CD14-positive monocyte (primary cell): ENCODE measurements at regions not wholly inside any gene's neighbourhood (a gene's known extent, or its start where the extent isn't known, plus 50 kb on each side); places are given as distances from the start of the nearest gene placed in this dataset.

Experiments
- DNase-seq, 3 donors: peaks; one replicate each; pipeline ENCODE4 v3.0.0-alpha.2; 2011 to 2022
- H2AFZ ChIP-seq: 2 replicates; pipeline ENCODE4 v1.6.0; 2012; ENCODE audit warnings: mild to moderate bottlenecking, low read depth, low read length, inconsistent platforms; ENCODE audit not compliant: insufficient read depth, poor library complexity, severe bottlenecking
- H3K27ac ChIP-seq, 2 donors: 1 replicate in 1 of 2; 2 replicates in 1 of 2; pipeline ENCODE4 v1.5.1; 2012 to 2013; ENCODE audit warnings: low read length in 2 of 2, control low read depth in 1 of 2, inconsistent platforms in 1 of 2, low read depth in 1 of 2, mild to moderate bottlenecking in 1 of 2
- H3K27me3 ChIP-seq, 2 donors: one replicate each; pipeline versions ENCODE4 v1.6.0 to v1.6.1; 2011 to 2013; ENCODE audit warnings: low read length in 2 of 2; ENCODE audit not compliant: control insufficient read depth in 2 of 2, insufficient read depth in 2 of 2
- H3K36me3 ChIP-seq, 2 donors: replicated peaks in 1 of 2; 1 replicate in 1 of 2; 2 replicates in 1 of 2; pipeline versions ENCODE4 v1.5.1 to v1.6.1; 2012 to 2013; ENCODE audit warnings: low read length in 2 of 2, control low read depth in 1 of 2, inconsistent platforms in 1 of 2, mild to moderate bottlenecking in 1 of 2; ENCODE audit not compliant: insufficient read depth in 2 of 2, control insufficient read depth in 1 of 2
- H3K4me1 ChIP-seq, 2 donors: 1 replicate in 1 of 2; 2 replicates in 1 of 2; pipeline versions ENCODE4 v1.5.1 to v1.6.1; 2012 to 2013; ENCODE audit warnings: low read length in 2 of 2, control low read depth in 1 of 2, inconsistent platforms in 1 of 2, mild to moderate bottlenecking in 1 of 2, moderate library complexity in 1 of 2; ENCODE audit not compliant: insufficient read depth in 2 of 2, control insufficient read depth in 1 of 2
- H3K4me2 ChIP-seq: replicated peaks from 2 replicates; pipeline ENCODE3; 2012; ENCODE audit warnings: low read length, moderate library complexity, mild to moderate bottlenecking; ENCODE audit not compliant: poor library complexity, severe bottlenecking; ENCODE audit errors: extremely low read depth
- H3K4me3 ChIP-seq, 3 experiments: fragments of 200-600 bp in 1 of 3; sonication (generic) in 1 of 3; replicated peaks in 1 of 3; 1 replicate in 2 of 3; 2 replicates in 1 of 3; pipeline ENCODE4 v1.5.1; 2011 to 2013; ENCODE audit warnings: low read length in 3 of 3, mild to moderate bottlenecking in 3 of 3, control low read depth in 2 of 3, low read depth in 2 of 3, inconsistent platforms in 1 of 3, moderate library complexity in 1 of 3
- H3K79me2 ChIP-seq: 2 replicates; pipeline ENCODE4 v1.6.0; 2012; ENCODE audit warnings: mild to moderate bottlenecking, control low read depth, inconsistent platforms, low read length, moderate library complexity; ENCODE audit not compliant: insufficient read depth
- H3K9ac ChIP-seq: 2 replicates; pipeline ENCODE4 v1.6.0; 2017; ENCODE audit warnings: low read length, mild to moderate bottlenecking; ENCODE audit not compliant: insufficient read depth, poor library complexity, severe bottlenecking
- H3K9me3 ChIP-seq, 2 donors: replicated peaks in 1 of 2; 1 replicate in 1 of 2; 2 replicates in 1 of 2; pipeline versions ENCODE4 v1.5.1 to v1.6.1; 2012 to 2013; ENCODE audit warnings: low read length in 2 of 2, control low read depth in 1 of 2; ENCODE audit not compliant: control insufficient read depth in 1 of 2, insufficient read depth in 1 of 2
- H4K20me1 ChIP-seq: 2 replicates; pipeline ENCODE4 v1.6.0; 2012; ENCODE audit warnings: mild to moderate bottlenecking, low read length, control low read depth, moderate library complexity; ENCODE audit not compliant: insufficient read depth
- H3K27ac Mint-ChIP-seq, 7 donors: one replicate each; pipeline ENCODE4 v1.8.0; 2020; ENCODE audit warnings: mild to moderate bottlenecking in 7 of 7, mixed read lengths in 7 of 7, moderate library complexity in 6 of 7, inconsistent platforms in 2 of 7
- H3K27me3 Mint-ChIP-seq, 3 donors: one replicate each; pipeline ENCODE4 v1.8.0; 2021 to 2022; ENCODE audit warnings: low read depth in 3 of 3, mild to moderate bottlenecking in 3 of 3, mixed read lengths in 3 of 3, moderate library complexity in 3 of 3, inconsistent platforms in 1 of 3
- H3K36me3 Mint-ChIP-seq, 2 donors: one replicate each; pipeline ENCODE4 v1.8.0; 2020; ENCODE audit warnings: mixed read lengths in 2 of 2, inconsistent platforms in 1 of 2, mild to moderate bottlenecking in 1 of 2
- H3K4me1 Mint-ChIP-seq: one replicate; pipeline ENCODE4 v1.8.0; 2020; ENCODE audit warnings: mild to moderate bottlenecking, mixed read lengths
- H3K4me3 Mint-ChIP-seq, 2 donors: one replicate each; pipeline ENCODE4 v1.8.0; 2020; ENCODE audit warnings: mild to moderate bottlenecking in 2 of 2, mixed read lengths in 2 of 2, moderate library complexity in 1 of 2
- H3K9me3 Mint-ChIP-seq, 7 donors: one replicate each; pipeline ENCODE4 v1.8.0; 2020 to 2022; ENCODE audit warnings: mixed read lengths in 7 of 7, mild to moderate bottlenecking in 6 of 7, moderate library complexity in 6 of 7, inconsistent platforms in 2 of 7
- CTCF ChIP-seq: fragments of 200-600 bp; IDR thresholded peaks from one replicate; pipeline ENCODE4 v1.8.0; 2022; ENCODE audit warnings: antibody characterized with exemption, mild to moderate bottlenecking
- WGBS: methylation state at CpG from one replicate; pipeline ENCODE4 v1.1.5; 2013; ENCODE audit warnings: missing lambda C conversion rate; ENCODE audit not compliant: insufficient coverage; 5-methylcytosine and 5-hydroxymethylcytosine counted together
- intact Hi-C, 2 donors: fragments of 100-400 bp; cut with micrococcal nuclease; formaldehyde crosslinking; loops; one replicate each; pipeline versions ENCODE4 v1.15.0 to v1.15.1; 2023

DNA sequence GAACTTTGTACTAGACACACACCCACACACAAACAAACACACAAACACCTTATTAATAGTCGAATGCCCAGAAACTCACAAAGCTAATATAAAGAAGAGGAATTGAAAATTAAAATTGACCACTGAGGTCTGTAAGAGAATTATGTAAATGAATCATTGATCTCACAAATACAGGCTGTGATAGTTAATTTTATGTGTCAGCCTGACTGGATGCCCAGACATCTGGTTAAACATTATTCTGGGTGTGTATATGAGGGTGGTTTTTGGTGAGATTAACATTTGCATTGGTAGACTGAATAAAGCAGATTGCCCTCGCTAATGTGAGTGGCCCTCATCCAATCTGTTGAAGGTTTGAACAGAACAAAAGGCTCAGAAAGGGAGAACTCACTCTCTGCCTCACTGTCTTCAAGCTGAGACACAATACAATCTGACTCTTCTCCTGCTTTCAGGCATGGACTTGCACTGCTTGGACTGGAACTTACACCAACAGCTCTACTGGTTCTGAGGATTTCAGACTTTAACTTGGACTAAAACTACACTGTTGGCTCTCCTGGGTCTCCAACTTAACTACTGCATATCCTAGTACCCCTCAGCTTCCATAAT lies 199.4 kb upstream of the TTC14 start:
- no peak overlapping the region for H3K4me3 Mint-ChIP-seq
- WGBS = no CpG with 5 or more reads among the region's 2 CpGs
- no peak overlapping the region for H3K4me2 ChIP-seq

GRCh38 chr3:180403156-180403555 lies 198.8 kb upstream of the TTC14 start:
- intact Hi-C loops = no loop called here
- Mint-ChIP-seq H3K27ac (no peak overlapping the region), H3K36me3 (no peaks in the 10 kb centered on the region), H3K27me3 (no peaks in the 10 kb centered on the region), H3K4me3 (no peak overlapping the region), H3K4me1 (no peaks in the 10 kb centered on the region), H3K9me3 (peaks cover 0 to 7% (median 0%) of the 10 kb centered on the region in 7 donors)
- H3K36me3 ChIP-seq = no peaks in the 10 kb centered on the region
- no peaks in the 10 kb centered on the region for H3K9me3 ChIP-seq
- H3K27me3 ChIP-seq = no peaks in the 10 kb centered on the region
- H3K79me2 ChIP-seq = no peaks in the 10 kb centered on the region
- H3K9ac ChIP-seq = no peak overlapping the region
- no peaks in the 10 kb centered on the region for H4K20me1 ChIP-seq
- no peak for TF ChIP-seq CTCF
- H3K27ac ChIP-seq = no peak overlapping the region
- no peak overlapping the region for H3K4me3 ChIP-seq
- no peak overlapping the region for H3K4me2 ChIP-seq
- no peak overlapping the region for H2AFZ ChIP-seq
- DNase-seq = no peak
- no peaks in the 10 kb centered on the region for H3K4me1 ChIP-seq

More for the DNA sequence above, 199.4 kb upstream of the TTC14 start:
- no peaks in the 10 kb centered on the region for H3K36me3 Mint-ChIP-seq
- H3K27ac ChIP-seq = no peak overlapping the region
- TF ChIP-seq CTCF = no peak
- intact Hi-C loops = no loop called here
- H3K9ac ChIP-seq = no peak overlapping the region
- no peak for DNase-seq
- no peaks in the 10 kb centered on the region for H3K27me3 Mint-ChIP-seq
- no peaks in the 10 kb centered on the region for H3K9me3 ChIP-seq
- peaks cover 0 to 7% (median 0%) of the 10 kb centered on the region in 7 donors for H3K9me3 Mint-ChIP-seq
- H3K36me3 ChIP-seq = no peaks in the 10 kb centered on the region
- H3K4me3 ChIP-seq = no peak overlapping the region
- no peaks in the 10 kb centered on the region for H3K27me3 ChIP-seq
- H3K79me2 ChIP-seq = no peaks in the 10 kb centered on the region
- H3K27ac Mint-ChIP-seq = no peak overlapping the region
- H4K20me1 ChIP-seq = no peaks in the 10 kb centered on the region
- no peak overlapping the region for H2AFZ ChIP-seq
- H3K4me1 Mint-ChIP-seq = no peaks in the 10 kb centered on the region
- H3K4me1 ChIP-seq = no peaks in the 10 kb centered on the region
